LNCAP (cell line): ENCODE measurements at regions not wholly inside any gene's neighbourhood (a gene's known extent, or its start where the extent isn't known, plus 50 kb on each side); places are given as distances from the start of the nearest gene placed in this dataset.

Experiments
- TF ChIP-seq, protein P1 (sequence below): fragments of 450-650 bp; IDR thresholded peaks from 2 replicates; pipeline ENCODE4 v1.5.1; 2017; ENCODE audit warnings: mild to moderate bottlenecking

DNA sequence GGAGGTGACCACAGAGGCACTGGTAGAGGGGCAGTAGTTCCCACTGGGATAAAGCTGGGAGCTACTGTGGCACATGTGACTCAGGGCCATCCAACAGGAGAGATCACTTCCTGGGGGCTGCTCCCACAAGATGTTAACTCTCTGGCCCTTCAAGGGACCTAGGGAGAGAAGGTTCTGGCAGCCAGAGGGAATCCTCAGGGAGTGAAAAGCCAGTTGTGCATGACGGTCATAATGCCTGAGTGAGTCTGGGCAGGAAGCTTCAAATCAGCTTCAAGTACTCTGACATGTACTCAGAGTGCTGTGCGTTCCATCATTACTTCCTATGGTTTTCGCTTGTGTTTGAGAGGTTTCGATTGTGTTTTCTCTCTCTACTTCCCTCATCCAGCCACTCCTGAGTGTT lies 388.5 kb downstream of the GABRG2 start:
- TF ChIP-seq, protein P1, sequence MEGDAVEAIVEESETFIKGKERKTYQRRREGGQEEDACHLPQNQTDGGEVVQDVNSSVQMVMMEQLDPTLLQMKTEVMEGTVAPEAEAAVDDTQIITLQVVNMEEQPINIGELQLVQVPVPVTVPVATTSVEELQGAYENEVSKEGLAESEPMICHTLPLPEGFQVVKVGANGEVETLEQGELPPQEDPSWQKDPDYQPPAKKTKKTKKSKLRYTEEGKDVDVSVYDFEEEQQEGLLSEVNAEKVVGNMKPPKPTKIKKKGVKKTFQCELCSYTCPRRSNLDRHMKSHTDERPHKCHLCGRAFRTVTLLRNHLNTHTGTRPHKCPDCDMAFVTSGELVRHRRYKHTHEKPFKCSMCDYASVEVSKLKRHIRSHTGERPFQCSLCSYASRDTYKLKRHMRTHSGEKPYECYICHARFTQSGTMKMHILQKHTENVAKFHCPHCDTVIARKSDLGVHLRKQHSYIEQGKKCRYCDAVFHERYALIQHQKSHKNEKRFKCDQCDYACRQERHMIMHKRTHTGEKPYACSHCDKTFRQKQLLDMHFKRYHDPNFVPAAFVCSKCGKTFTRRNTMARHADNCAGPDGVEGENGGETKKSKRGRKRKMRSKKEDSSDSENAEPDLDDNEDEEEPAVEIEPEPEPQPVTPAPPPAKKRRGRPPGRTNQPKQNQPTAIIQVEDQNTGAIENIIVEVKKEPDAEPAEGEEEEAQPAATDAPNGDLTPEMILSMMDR = no peak

DNA sequence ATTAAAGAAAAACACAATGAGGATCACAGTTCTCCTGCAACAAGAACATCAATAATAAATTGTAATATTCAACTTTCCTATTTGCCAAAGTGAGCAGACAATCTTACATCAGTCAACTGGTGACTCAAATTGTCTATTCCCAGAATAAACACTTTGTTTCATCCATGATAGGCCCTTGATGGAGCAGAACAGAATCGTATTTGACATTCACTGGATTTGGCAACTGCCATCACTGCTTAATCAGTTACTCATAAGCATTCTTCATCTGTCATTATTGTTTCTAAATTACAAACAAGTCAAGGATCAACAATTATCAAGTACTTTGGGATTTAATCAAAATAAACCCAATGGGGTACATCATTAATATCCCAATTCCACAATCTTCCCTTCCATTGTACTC lies 398.4 kb downstream of the GABRG2 start:
- TF ChIP-seq, protein P1 = no peak

DNA sequence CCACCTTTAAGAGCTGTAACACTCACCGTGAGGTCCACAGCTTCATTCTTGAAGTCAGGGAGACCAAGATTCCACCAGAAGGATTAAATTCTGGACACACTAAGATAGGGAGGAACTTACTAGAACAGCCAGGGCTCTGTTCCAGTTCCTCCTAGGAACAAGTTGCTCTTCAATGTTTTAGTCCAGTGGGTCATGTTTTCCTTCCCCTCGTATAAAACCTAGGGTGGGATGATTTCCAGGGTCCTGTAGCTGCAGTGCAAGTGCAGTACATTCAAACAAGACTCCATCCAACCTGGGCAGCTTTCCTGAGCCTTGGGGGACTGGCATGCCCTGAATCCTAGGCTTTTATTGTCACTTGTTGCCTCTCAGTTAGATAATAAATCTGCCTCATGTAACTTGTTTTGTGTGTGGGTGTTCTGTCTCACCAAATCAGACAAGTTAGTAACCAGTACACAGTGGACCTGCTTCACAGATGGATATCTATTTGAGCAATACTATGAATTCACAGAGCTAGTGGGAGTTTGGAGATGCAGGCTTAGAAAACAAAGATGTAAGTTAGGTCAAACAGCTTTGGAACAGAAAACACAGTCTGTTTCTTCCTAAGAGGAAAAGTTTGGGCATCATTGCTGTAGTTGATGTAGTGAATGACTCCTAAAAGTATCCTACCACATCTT lies 405.6 kb downstream of the GABRG2 start:
- TF ChIP-seq, protein P1 = no peak

DNA sequence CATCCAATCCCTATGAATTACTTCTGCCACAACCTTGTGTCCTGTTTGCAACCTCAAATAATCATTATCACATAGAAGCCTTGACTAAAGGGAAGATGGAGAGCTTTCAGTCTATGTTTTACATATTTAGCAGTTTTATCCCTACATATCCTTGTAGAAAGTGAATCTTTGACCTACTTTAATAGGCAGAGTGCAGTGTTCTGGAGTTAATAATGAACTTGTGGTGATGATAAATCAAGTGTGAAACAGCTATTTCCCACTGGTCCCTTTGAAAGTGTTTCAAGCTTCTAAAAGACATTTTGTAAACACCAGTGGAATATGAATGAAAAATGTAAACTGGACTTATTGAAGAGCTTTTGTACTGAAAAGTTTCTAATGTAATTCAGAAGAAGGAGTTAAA lies 406.7 kb downstream of the GABRG2 start:
- TF ChIP-seq, protein P1 = no peak

DNA sequence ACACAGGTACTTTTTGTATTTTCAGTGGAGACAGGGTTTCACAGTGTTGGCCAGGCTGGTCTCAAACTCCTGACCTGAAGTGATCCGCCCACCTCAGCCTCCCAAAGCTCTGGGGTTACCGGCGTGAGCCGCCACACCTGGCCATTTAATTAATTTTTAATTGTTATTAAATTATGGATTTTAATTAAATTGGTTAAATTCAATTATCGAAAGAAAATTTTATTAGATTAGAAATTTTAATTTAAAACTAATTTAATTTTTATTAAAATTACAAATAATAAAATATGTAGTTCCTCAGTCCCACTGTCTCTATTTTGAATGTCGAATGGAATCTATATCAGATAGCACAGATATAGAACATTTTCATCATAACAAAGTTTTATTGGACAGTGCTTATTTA lies 416.5 kb downstream of the GABRG2 start:
- TF ChIP-seq, protein P1 = no peak

DNA sequence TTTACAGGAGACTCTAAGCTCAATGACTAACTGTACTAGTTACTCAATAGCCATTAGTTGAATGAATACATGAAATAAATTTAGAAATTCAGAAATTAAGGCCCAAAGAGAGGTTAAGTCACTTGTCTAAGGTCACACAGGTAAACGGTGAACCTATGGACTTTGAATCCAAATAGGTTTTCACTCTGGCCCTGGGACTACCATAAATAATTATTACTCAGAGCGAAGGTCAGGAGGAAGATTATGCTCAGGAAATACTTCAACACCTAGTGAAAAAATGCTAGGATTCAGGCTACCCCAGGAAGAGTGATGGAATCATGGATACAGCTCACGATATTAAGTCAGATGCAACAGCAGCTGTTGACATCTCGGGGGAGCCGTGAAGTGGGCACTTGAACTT lies 417.4 kb downstream of the GABRG2 start:
- TF ChIP-seq, protein P1 = no peak

DNA sequence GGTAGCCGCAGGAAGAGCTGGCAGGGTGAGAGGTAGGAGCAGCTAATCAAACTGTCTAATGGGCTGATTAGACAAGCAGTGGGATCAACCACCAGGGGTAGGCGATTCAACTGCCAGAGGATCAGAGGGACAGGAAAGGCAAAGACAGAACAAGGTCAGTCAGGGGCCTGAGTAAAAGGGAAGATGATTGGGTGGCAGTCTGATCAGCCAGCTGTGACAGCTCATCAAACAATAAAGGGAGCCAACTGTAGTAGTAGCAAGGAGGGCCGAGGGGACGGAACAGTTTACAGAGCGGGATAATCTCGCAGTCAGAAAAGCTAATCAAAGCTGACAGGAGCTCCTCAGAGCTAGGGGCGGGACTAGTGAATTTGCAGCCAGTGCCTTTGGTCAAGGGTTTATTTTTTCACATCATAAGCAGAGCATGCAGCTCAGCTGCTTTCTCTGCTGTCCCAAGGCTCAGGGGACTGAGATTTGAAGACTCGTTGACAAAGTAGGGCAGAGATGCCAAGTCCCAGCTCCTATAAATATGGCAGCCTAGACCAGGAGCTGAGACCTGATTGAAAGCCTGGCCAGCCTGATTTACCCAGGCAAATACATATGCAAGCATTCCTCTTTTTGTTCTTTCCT lies 418.2 kb downstream of the GABRG2 start:
- TF ChIP-seq, protein P1 = no peak
